Activated CD4-positive, alpha-beta T cell treated with anti-CD3 and anti-CD28 coated beads for 36 hours (primary cell): ENCODE measurements at regions not wholly inside any gene's neighbourhood (a gene's known extent, or its start where the extent isn't known, plus 50 kb on each side); places are given as distances from the start of the nearest gene placed in this dataset.
"Not testable (repeated sequence)": the region's sequence is repeated elsewhere in the genome, so short reads cannot be mapped to it uniquely, and the experiment has no call there.

Experiments used
- ATAC-seq: fragments of 200-7000 bp; cut with Tn5 transposase; one replicate; pipeline ENCODE4 v1.10.0; 2021; ENCODE audit warnings: mild to moderate bottlenecking, moderate library complexity
- CTCF ChIA-PET: fragments of 350-600 bp; sonication (Branson Sonifier 250); formaldehyde crosslinking; loops from one replicate; lab custom pipeline; 2021; ENCODE audit warnings: antibody characterized with exemption; lab: Charles Lee
- POLR2A ChIA-PET: fragments of 350-600 bp; sonication (Branson Sonifier 250); formaldehyde crosslinking; loops from one replicate; lab custom pipeline; 2021; ENCODE audit warnings: antibody characterized with exemption, inconsistent platforms; lab: Charles Lee
- DNase-seq: peaks from one replicate; pipeline ENCODE4 v3.0.0-alpha.2; 2020
- H3K27ac Mint-ChIP-seq: one replicate; pipeline ENCODE4 v1.8.0; 2021; ENCODE audit warnings: mixed read lengths
- H3K27me3 Mint-ChIP-seq: one replicate; pipeline ENCODE4 v1.8.0; 2021; ENCODE audit warnings: mixed read lengths
- H3K36me3 Mint-ChIP-seq: one replicate; pipeline ENCODE4 v1.8.0; 2021; ENCODE audit warnings: low read depth, mixed read lengths
- H3K4me1 Mint-ChIP-seq: one replicate; pipeline ENCODE4 v1.8.0; 2021; ENCODE audit warnings: mixed read lengths
- H3K4me3 Mint-ChIP-seq: one replicate; pipeline ENCODE4 v1.8.0; 2021; ENCODE audit warnings: mild to moderate bottlenecking, moderate library complexity, mixed read lengths
- H3K9me3 Mint-ChIP-seq: one replicate; pipeline ENCODE4 v1.8.0; 2021; ENCODE audit warnings: low read depth, mixed read lengths
- intact Hi-C, 2 experiments: fragments of 100-400 bp; cut with DNase I in 1 of 2; cut with micrococcal nuclease in 1 of 2; formaldehyde crosslinking; loops; one replicate each; pipeline versions ENCODE4 v1.14.2 to v1.15.1; 2022 to 2024; cut with DNase I, micrococcal nuclease

DNA sequence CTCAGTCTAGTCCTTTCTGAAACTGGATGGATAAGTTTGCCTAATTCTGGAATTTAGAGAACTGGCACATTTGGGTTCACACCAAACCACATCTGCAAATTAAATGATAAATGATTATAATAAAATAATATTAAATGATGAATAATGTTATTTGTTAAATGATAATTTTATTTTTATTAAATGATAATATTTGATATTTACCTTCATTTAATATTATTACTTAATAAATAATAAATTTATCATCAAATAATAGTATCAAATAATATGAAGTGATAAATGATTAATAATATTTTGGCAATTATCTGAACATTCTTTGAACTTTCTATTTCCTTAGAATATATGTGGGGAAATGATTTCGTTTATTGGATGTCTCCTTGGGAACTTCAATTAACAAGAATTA lies 1604.2 kb downstream of the STIM2 start:
- Mint-ChIP-seq H3K4me1 (no peaks in the 10 kb centered on the region), H3K9me3 (no peaks in the 10 kb centered on the region), H3K27me3 (no peaks in the 10 kb centered on the region), H3K36me3 (no peaks in the 10 kb centered on the region), H3K4me3 (no peak overlapping the region), H3K27ac (no peak overlapping the region)
- no peak for ATAC-seq
- ChIA-PET CTCF (no interaction called here), POLR2A (no interaction called here)
- no peak for DNase-seq
- intact Hi-C loops, result no loop called here

DNA sequence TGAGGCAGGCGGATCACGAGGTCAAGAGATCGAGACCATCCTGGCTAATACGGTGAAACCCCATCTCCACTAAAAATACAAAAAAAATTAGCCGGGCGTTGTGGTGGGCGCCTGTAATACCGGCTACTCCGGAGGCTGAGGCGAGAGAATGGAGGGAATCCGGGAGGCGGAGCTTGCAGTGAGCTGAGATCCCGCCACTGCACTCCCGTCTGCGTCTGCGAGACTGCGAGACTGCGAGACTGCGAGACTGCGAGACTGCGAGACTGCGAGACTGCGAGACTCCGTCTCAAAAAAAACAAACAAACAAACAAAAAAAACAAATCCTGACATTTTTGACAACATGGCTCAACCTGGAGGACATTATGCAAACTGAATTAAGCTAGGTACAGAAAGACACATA lies 1606.2 kb downstream of the STIM2 start:
- intact Hi-C loops, H3K9me3 Mint-ChIP-seq, H3K4me3 Mint-ChIP-seq, H3K36me3 Mint-ChIP-seq, H3K27ac Mint-ChIP-seq, CTCF ChIA-PET, H3K4me1 Mint-ChIP-seq, ATAC-seq, DNase-seq, H3K27me3 Mint-ChIP-seq, POLR2A ChIA-PET: not testable (repeated sequence)

GRCh38 chr4:28469387-28469786 lies 1608.7 kb downstream of the STIM2 start:
- intact Hi-C loops, result no loop called here
- H3K9me3 Mint-ChIP-seq, result peaks cover 3% of the 10 kb centered on the region
- no peaks in the 10 kb centered on the region for H3K36me3 Mint-ChIP-seq
- POLR2A ChIA-PET, result no interaction called here
- no peak overlapping the region for H3K27ac Mint-ChIP-seq
- no peaks in the 10 kb centered on the region for H3K4me1 Mint-ChIP-seq
- no peak for DNase-seq
- no peak for ATAC-seq
- H3K4me3 Mint-ChIP-seq, result no peak overlapping the region
- CTCF ChIA-PET, result no interaction called here
- H3K27me3 Mint-ChIP-seq, result no peaks in the 10 kb centered on the region

GRCh38 chr4:28469886-28470285 lies 1609.2 kb downstream of the STIM2 start:
- Mint-ChIP-seq H3K4me3 (no peak overlapping the region), H3K4me1 (no peaks in the 10 kb centered on the region), H3K27ac (no peak overlapping the region), H3K9me3 (peaks cover 3% of the 10 kb centered on the region), H3K36me3 (no peaks in the 10 kb centered on the region), H3K27me3 (no peaks in the 10 kb centered on the region)
- intact Hi-C loops, result no loop called here
- ATAC-seq (no peak), DNase-seq (no peak)
- ChIA-PET CTCF (no interaction called here), POLR2A (no interaction called here)

GRCh38 chr4:28475381-28475780 lies 1614.7 kb downstream of the STIM2 start:
- no peak for ATAC-seq
- H3K4me3 Mint-ChIP-seq, result no peak overlapping the region
- intact Hi-C loops, result no loop called here
- H3K36me3 Mint-ChIP-seq, result no peaks in the 10 kb centered on the region
- no peak overlapping the region for H3K27ac Mint-ChIP-seq
- DNase-seq, result no peak
- CTCF ChIA-PET, result no interaction called here
- no peaks in the 10 kb centered on the region for H3K4me1 Mint-ChIP-seq
- H3K9me3 Mint-ChIP-seq, result peaks cover 3% of the 10 kb centered on the region
- H3K27me3 Mint-ChIP-seq, result no peaks in the 10 kb centered on the region
- POLR2A ChIA-PET, result no interaction called here

GRCh38 chr4:28479666-28480065 lies 1619.0 kb downstream of the STIM2 start:
- intact Hi-C loops, result no loop called here
- Mint-ChIP-seq H3K27ac (no peak overlapping the region), H3K4me1 (no peaks in the 10 kb centered on the region), H3K27me3 (no peaks in the 10 kb centered on the region), H3K36me3 (no peaks in the 10 kb centered on the region), H3K4me3 (no peak overlapping the region), H3K9me3 (no peaks in the 10 kb centered on the region)
- CTCF ChIA-PET, result no interaction called here
- DNase-seq, result no peak
- ATAC-seq, result no peak
- POLR2A ChIA-PET, result no interaction called here

GRCh38 chr4:28481565-28481964 lies 1620.9 kb downstream of the STIM2 start:
- intact Hi-C loops, result no loop called here
- Mint-ChIP-seq H3K9me3 (no peaks in the 10 kb centered on the region), H3K27me3 (no peaks in the 10 kb centered on the region), H3K36me3 (no peaks in the 10 kb centered on the region), H3K4me1 (no peaks in the 10 kb centered on the region), H3K4me3 (no peak overlapping the region), H3K27ac (no peak overlapping the region)
- ChIA-PET CTCF (no interaction called here), POLR2A (no interaction called here)
- no peak for DNase-seq
- ATAC-seq, result no peak

DNA sequence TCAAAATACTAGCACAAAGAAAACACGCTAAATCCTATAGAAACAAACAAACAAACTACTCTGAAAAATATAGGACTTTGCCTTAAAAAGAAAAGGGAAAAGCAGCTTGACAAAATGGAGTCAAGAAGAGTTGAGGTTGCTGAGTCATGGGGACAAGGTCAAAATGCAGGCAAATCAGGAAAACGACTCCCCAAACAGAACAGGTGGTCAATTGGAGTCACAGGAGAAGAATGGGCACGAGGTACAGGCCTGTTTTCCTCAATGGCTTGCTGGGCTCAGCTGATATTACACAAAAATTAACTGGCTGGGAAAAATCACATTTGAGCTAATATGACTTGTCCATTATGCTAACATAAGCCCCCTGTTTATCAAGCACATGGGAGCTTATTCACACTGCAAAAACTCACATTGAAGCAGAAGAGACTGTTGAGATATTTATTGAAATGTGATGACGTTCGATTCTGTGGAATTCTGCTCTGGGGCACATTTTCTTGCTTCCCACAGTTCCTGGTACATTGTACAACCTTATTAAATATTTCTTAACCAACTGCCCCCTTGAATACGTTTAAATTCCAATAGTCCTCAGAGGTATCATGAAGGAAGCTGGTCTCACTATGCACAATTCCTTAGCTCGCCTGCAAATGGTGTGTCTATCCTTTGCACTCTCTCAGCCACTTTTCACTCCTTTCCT lies 1622.1 kb downstream of the STIM2 start:
- H3K4me3 Mint-ChIP-seq, result no peak overlapping the region
- ChIA-PET POLR2A (interaction anchor here (0.6 kb wide), 1 partner anchor 1399 kb away, joined by 5 read pairs; no protein-coding TSS in a partner anchor), CTCF (no interaction called here)
- no peaks in the 10 kb centered on the region for H3K36me3 Mint-ChIP-seq
- H3K27me3 Mint-ChIP-seq, result no peaks in the 10 kb centered on the region
- ATAC-seq (no peak), DNase-seq (no peak)
- no peak overlapping the region for H3K27ac Mint-ChIP-seq
- intact Hi-C loops, result no loop called here
- H3K4me1 Mint-ChIP-seq, result no peaks in the 10 kb centered on the region
- H3K9me3 Mint-ChIP-seq, result no peaks in the 10 kb centered on the region

DNA sequence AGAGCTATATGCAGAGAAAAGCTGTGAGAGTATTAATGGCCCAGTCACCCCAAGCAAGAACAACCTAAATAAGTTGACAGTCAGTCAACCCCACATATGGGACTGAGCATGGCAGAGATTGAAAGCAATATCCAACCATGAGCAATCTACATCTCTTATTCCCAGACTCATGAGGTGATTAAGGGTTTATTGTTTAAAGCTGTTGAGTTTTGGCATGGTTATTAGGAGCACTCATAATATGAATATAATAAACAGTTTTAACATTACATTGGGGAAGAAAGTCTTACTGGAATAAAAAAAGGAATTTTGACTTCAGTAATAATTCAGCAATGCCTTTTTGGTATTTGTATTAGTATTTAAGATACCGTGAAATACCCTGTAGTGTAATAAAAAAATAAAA lies 1627.4 kb downstream of the STIM2 start:
- no peaks in the 10 kb centered on the region for H3K27me3 Mint-ChIP-seq
- POLR2A ChIA-PET, result no interaction called here

DNA sequence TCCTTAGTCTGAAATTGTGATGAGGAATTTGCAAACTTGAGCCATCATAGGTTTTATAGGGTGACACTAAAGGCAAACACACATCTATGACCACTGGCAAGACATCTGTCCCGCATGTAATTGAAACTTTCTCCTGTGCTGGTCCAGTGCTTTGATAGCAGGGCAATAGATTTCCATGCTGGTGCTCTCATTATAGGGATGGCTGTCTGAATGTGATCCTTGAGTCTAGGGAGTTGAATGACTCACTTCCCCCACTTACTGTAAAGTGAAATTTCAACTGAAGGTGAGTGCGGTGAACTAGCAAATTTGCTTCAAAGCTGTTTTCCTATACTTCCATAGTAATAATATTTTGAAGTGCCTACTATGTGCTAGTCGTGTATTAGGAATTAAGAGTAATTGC lies 1630.0 kb downstream of the STIM2 start:
- H3K27ac Mint-ChIP-seq, result no peak overlapping the region
- no peak overlapping the region for H3K4me3 Mint-ChIP-seq
- POLR2A ChIA-PET, result no interaction called here

More for the DNA sequence above, 1627.4 kb downstream of the STIM2 start:
- Mint-ChIP-seq H3K9me3 (peaks cover 5% of the 10 kb centered on the region), H3K4me1 (no peaks in the 10 kb centered on the region), H3K36me3 (no peaks in the 10 kb centered on the region), H3K4me3 (no peak overlapping the region), H3K27ac (no peak overlapping the region)
- CTCF ChIA-PET, result no interaction called here
- DNase-seq (no peak), ATAC-seq (no peak)
- intact Hi-C loops, result no loop called here

GRCh38 chr4:28505064-28505463 lies 1644.4 kb downstream of the STIM2 start:
- H3K36me3 Mint-ChIP-seq, result no peaks in the 10 kb centered on the region
- H3K27ac Mint-ChIP-seq, result no peak overlapping the region
- DNase-seq (no peak), ATAC-seq (no peak)
- H3K4me3 Mint-ChIP-seq, result no peak overlapping the region
- no peaks in the 10 kb centered on the region for H3K4me1 Mint-ChIP-seq
- H3K27me3 Mint-ChIP-seq, result no peaks in the 10 kb centered on the region
- POLR2A ChIA-PET, result no interaction called here
- CTCF ChIA-PET, result no interaction called here
- peaks cover 6% of the 10 kb centered on the region for H3K9me3 Mint-ChIP-seq
- intact Hi-C loops, result no loop called here

More for the DNA sequence above, 1630.0 kb downstream of the STIM2 start:
- no peaks in the 10 kb centered on the region for H3K27me3 Mint-ChIP-seq
- intact Hi-C loops, result no loop called here
- ATAC-seq, result no peak
- no peaks in the 10 kb centered on the region for H3K36me3 Mint-ChIP-seq
- no peak for DNase-seq
- H3K4me1 Mint-ChIP-seq, result no peaks in the 10 kb centered on the region
- CTCF ChIA-PET, result interaction anchor here (0.7 kb wide), 1 partner anchor 39 kb away, joined by 3 read pairs; no protein-coding TSS in a partner anchor
- H3K9me3 Mint-ChIP-seq, result peaks cover 12% of the 10 kb centered on the region

- Mint-ChIP-seq H3K27ac (no peak overlapping the region), H3K27me3 (no peaks in the 10 kb centered on the region), H3K4me1 (no peaks in the 10 kb centered on the region), H3K9me3 (peaks cover 6% of the 10 kb centered on the region), H3K36me3 (no peaks in the 10 kb centered on the region), H3K4me3 (no peak overlapping the region)
- intact Hi-C loops, result no loop called here
- ChIA-PET CTCF (no interaction called here), POLR2A (no interaction called here)
- DNase-seq, result no peak
- ATAC-seq, result no peak
Measured at GRCh38 chr4:28508636-28509035, 1648.0 kb downstream of the STIM2 start.
